ENCODE measurements at regions not wholly inside any gene's neighbourhood (a gene's known extent, or its start where the extent isn't known, plus 50 kb on each side); places are given as distances from the start of the nearest gene placed in this dataset.
"Not testable (repeated sequence)": the region's sequence is repeated elsewhere in the genome, so short reads cannot be mapped to it uniquely, and the experiment has no call there.

GRCh38 chr16:29256501-29256981 is 150.0 kb downstream of the NPIPB11 start:
- no peak for DNase-seq (ENCODE audit: low read depth)
- Histone ChIP-seq H3K36me3 (ENCODE audit: control insufficient read depth, insufficient read depth, low read length) (no peaks in the 10 kb centered on the region), H3K4me3 (ENCODE audit: low read depth, low read length) (no peak overlapping the region), H3K27me3 (ENCODE audit: control insufficient read depth, insufficient read depth, low read length) (no peaks in the 10 kb centered on the region)
- TF ChIP-seq CTCF (IDR thresholded peaks at IDR 0.05; ENCODE audit: insufficient read depth, low read length, poor library complexity, severe bottlenecking): no peak

- not testable (repeated sequence) for H3K4me3 ChIP-seq (ENCODE audit: low read depth, low read length); H3K36me3 ChIP-seq (ENCODE audit: control insufficient read depth, insufficient read depth, low read length); H3K27me3 ChIP-seq (ENCODE audit: control insufficient read depth, insufficient read depth, low read length); DNase-seq (ENCODE audit: low read depth)
Measured at GRCh38 chr16:29255957-29256356, 150.6 kb downstream of the NPIPB11 start.

- H3K27me3 ChIP-seq (ENCODE audit: control insufficient read depth, insufficient read depth, low read length); H3K4me3 ChIP-seq (ENCODE audit: low read depth, low read length); H3K36me3 ChIP-seq (ENCODE audit: control insufficient read depth, insufficient read depth, low read length); DNase-seq (ENCODE audit: low read depth): not testable (repeated sequence)
Measured at GRCh38 chr16:29255496-29255796, 151.1 kb downstream of the NPIPB11 start.

- TF ChIP-seq CTCF (IDR thresholded peaks at IDR 0.05; ENCODE audit: insufficient read depth, low read length, poor library complexity, severe bottlenecking): no peak
- no peak for DNase-seq (ENCODE audit: low read depth)
- H3K4me3 ChIP-seq (ENCODE audit: low read depth, low read length): no peak overlapping the region
- no peaks in the 10 kb centered on the region for H3K27me3 ChIP-seq (ENCODE audit: control insufficient read depth, insufficient read depth, low read length)
- H3K36me3 ChIP-seq (ENCODE audit: control insufficient read depth, insufficient read depth, low read length): no peaks in the 10 kb centered on the region
Measured at GRCh38 chr16:29254676-29255495, 151.6 kb downstream of the NPIPB11 start.

- not testable (repeated sequence) for H3K36me3 ChIP-seq (ENCODE audit: control insufficient read depth, insufficient read depth, low read length); DNase-seq (ENCODE audit: low read depth); H3K27me3 ChIP-seq (ENCODE audit: control insufficient read depth, insufficient read depth, low read length); H3K4me3 ChIP-seq (ENCODE audit: low read depth, low read length)
Measured at GRCh38 chr16:29253716-29254590, 152.6 kb downstream of the NPIPB11 start.

GRCh38 chr16:29253066-29253590 is 153.4 kb downstream of the NPIPB11 start:
- not testable (repeated sequence) for DNase-seq (ENCODE audit: low read depth); H3K4me3 ChIP-seq (ENCODE audit: low read depth, low read length); H3K36me3 ChIP-seq (ENCODE audit: control insufficient read depth, insufficient read depth, low read length); H3K27me3 ChIP-seq (ENCODE audit: control insufficient read depth, insufficient read depth, low read length)

- not testable (repeated sequence) for DNase-seq (ENCODE audit: low read depth); H3K27me3 ChIP-seq (ENCODE audit: control insufficient read depth, insufficient read depth, low read length); H3K36me3 ChIP-seq (ENCODE audit: control insufficient read depth, insufficient read depth, low read length); H3K4me3 ChIP-seq (ENCODE audit: low read depth, low read length)
Measured at GRCh38 chr16:29252311-29252710, 154.2 kb downstream of the NPIPB11 start.

GRCh38 chr16:29251571-29252011 is 154.9 kb downstream of the NPIPB11 start:
- H3K4me3 ChIP-seq (ENCODE audit: low read depth, low read length); H3K36me3 ChIP-seq (ENCODE audit: control insufficient read depth, insufficient read depth, low read length); DNase-seq (ENCODE audit: low read depth); H3K27me3 ChIP-seq (ENCODE audit: control insufficient read depth, insufficient read depth, low read length): not testable (repeated sequence)

GRCh38 chr16:29250923-29251434 is 155.5 kb downstream of the NPIPB11 start:
- not testable (repeated sequence) for DNase-seq (ENCODE audit: low read depth); H3K27me3 ChIP-seq (ENCODE audit: control insufficient read depth, insufficient read depth, low read length); H3K36me3 ChIP-seq (ENCODE audit: control insufficient read depth, insufficient read depth, low read length); H3K4me3 ChIP-seq (ENCODE audit: low read depth, low read length)

- not testable (repeated sequence) for H3K36me3 ChIP-seq (ENCODE audit: control insufficient read depth, insufficient read depth, low read length); DNase-seq (ENCODE audit: low read depth); H3K27me3 ChIP-seq (ENCODE audit: control insufficient read depth, insufficient read depth, low read length); H3K4me3 ChIP-seq (ENCODE audit: low read depth, low read length)
Measured at GRCh38 chr16:29250469-29250868, 156.0 kb downstream of the NPIPB11 start.

- not testable (repeated sequence) for DNase-seq (ENCODE audit: low read depth); H3K27me3 ChIP-seq (ENCODE audit: control insufficient read depth, insufficient read depth, low read length); H3K36me3 ChIP-seq (ENCODE audit: control insufficient read depth, insufficient read depth, low read length); H3K4me3 ChIP-seq (ENCODE audit: low read depth, low read length)
Measured at GRCh38 chr16:29248940-29249318, 157.6 kb downstream of the NPIPB11 start.

- not testable (repeated sequence) for H3K27me3 ChIP-seq (ENCODE audit: control insufficient read depth, insufficient read depth, low read length); H3K36me3 ChIP-seq (ENCODE audit: control insufficient read depth, insufficient read depth, low read length); H3K4me3 ChIP-seq (ENCODE audit: low read depth, low read length); DNase-seq (ENCODE audit: low read depth)
Measured at GRCh38 chr16:29248306-29248939, 158.1 kb downstream of the NPIPB11 start.
